HG02588 (cell line): ENCODE measurements at regions not wholly inside any gene's neighbourhood (a gene's known extent, or its start where the extent isn't known, plus 50 kb on each side); places are given as distances from the start of the nearest gene placed in this dataset.
"Not testable (repeated sequence)": the region's sequence is repeated elsewhere in the genome, so short reads cannot be mapped to it uniquely, and the experiment has no call there.

Experiments used
- ATAC-seq: cut with Tn5 transposase; IDR thresholded peaks from one replicate; pipeline ENCODE4 v1.9.1; 2021; ENCODE audit warnings: mild to moderate bottlenecking, moderate library complexity; ENCODE audit not compliant: unreplicated experiment

- ATAC-seq = not testable (repeated sequence)
Observed at GRCh38 chr7:3159926-3160325, 116.3 kb upstream of the CARD11 start.

- ATAC-seq = no peak
Observed at GRCh38 chr7:3162289-3162688, 118.6 kb upstream of the CARD11 start.

- not testable (repeated sequence) for ATAC-seq
Observed at GRCh38 chr7:3162798-3163197, 119.1 kb upstream of the CARD11 start.

- no peak for ATAC-seq
Observed at GRCh38 chr7:3164380-3164792, 120.7 kb upstream of the CARD11 start.

GRCh38 chr7:3165681-3166580 lies 122.3 kb upstream of the CARD11 start:
- no peak for ATAC-seq

DNA sequence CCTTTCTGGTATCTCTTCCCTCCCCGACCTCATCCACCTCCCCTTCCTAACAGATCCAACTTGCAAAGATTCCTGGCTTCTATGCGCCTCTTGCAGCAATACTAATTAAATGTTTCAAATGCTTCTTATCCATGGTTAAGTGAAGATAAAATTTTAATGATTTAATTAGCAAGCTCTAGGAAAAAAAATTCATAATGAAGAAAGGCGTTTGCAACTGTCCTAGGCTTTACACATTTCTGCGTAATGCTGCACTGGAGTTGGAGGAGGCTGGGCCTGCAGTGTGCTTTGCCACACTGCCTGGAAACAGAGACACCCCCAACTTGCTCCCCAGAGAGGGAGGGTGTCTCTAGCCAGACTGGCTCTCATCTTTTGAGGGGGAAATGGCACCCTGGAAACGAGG lies 123.9 kb upstream of the CARD11 start:
- no peak for ATAC-seq

GRCh38 chr7:3168370-3168769 lies 124.7 kb upstream of the CARD11 start:
- no peak for ATAC-seq

DNA sequence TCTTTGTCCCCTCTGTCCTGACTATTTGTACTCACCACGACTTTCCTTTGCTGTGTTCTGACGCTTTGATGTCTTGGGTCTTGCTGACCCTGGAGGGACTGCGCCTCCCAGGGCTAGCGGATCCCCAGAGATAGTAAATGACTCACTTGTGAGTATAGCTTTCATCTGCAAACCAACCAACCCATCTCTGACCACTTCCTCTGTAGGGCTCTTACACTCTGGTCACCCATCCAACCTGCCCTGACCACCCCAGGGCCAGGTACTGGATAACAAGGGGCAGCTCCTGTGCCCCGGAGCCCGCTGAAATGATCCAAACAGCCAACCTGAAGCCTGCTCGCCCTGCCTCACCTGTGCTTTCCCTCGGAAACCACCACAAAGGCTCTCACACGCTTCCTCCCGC lies 125.2 kb upstream of the CARD11 start:
- no peak for ATAC-seq

- ATAC-seq = no peak
Observed at GRCh38 chr7:3172768-3173280, 128.2 kb upstream of the SDK1 start.

DNA sequence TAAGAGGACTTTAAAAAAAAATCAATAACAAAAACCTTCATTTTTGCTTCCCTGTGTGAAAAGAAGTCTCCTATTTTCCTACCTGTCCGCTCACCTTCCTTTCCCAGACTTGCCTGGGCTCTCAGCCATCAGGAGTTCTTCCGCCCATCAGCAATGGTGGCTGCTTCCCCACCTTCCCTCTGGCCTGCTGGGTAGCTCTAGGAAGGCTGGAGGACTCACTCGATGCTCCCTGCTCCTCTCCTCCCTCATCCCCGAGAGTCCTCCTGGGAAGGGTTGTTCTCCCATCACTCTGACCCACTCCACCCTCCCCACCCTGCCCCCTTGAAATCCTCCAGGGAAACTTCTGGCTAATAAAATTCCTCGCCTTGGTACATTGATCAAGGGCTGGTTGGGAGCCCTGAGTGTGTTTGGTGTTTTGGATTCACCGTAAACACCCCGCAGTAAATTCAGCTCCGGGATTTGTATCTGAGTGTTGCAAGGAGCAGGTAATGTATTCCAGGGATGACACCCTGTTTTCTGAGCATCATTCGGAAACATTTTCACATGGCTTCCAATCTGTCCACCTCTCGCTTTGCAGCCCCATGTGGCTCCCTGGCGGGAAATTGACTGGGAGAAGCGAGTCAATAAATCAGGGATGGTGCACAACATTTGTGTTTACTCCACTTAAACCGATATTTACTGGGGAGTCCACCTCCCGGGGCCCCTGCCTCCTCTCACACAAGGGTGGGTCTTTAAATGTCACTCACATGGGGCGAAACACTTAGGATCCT lies 126.4 kb upstream of the SDK1 start:
- no peak for ATAC-seq

DNA sequence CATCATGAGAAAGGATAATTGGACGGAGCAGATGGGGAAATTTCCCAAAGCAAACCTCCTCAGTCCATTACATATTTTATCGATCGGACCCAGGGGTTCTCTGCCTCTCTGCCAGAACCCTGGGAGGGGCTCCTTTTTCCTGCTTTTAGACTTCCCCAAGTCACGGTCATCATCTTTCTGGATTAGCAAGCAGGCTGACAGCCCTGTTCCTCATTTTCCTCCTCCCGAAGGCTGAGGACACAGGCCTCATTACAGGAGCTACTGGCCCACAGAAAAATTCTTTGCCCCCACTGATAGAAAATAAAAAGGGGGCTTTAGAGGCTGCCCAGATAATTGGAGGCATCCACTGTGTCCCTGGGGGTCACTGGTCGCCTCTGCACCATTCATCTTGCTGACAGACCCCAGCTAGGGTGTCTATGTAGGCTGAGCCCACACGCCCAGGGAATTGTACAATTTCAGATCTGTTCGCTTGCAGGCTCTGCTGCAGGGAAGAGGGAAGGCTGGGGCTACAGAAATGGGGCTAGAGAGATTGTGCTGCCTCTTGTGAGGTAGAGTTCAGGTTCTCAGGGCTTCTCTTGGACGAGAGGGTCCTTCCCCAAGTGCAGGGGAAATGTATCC lies 125.7 kb upstream of the SDK1 start:
- ATAC-seq = no peak

DNA sequence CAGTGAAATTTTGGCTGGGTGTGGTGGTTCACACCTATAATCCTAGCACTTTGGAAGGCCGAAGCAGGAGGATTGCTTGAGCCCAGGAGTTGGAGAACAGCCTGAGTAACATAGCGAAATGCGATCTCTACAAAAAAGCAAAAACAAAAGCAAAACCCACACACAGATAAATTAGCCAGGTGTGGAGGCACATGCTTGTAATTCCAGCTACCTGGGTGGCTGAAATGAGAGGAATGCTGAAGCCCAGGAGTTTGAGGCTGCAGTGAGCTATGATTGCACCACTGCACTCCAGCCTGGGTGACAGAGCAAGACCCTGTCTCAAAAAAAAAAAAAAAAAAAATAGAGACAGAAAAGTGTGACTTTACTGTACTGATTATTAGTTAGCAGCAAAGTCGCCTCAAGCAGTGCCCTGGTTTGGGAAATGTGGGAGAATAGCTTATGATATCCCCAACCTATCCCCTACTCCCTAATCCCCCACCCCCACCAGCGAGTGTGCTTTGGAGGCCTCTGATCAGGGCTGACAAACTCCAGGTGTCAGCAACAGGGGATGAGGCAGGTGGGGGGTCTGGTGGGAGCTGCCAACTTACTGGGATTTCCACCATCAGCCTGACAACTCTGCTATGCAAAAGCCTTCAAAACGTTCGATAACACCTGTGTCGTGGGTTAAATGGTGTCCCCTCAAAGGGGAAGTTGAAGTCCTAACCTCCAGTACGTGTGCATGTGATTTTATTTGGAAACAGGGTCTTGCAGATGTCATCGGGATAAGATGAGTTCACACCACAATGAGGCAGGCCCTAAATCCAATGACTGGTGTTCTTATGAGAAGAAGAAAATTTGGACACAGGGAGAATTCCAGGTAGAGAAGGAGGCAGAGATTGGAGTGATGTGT lies 124.7 kb upstream of the SDK1 start:
- ATAC-seq = no peak

- no peak for ATAC-seq
Observed at GRCh38 chr7:3177271-3177670, 123.8 kb upstream of the SDK1 start.

GRCh38 chr7:3179456-3179855 lies 121.6 kb upstream of the SDK1 start:
- no peak for ATAC-seq

DNA sequence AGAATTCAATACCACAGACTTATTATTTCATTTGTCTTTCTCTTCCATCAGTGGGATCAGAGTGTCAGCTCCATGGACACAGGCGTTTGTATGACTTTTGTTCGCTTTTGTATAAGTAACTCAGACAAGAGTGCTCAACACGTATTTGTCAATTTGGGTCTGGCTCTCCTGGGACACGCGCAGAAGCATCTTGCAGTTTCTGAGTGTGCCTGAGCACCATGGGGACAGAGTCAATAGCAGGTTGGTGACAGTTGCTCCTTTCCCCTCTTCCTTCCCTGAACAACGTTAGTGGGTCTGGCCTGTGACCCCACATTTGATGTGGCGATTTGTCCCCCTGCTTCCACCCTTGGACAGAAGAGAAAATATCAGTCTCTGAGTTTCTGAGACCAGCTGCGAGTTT lies 120.4 kb upstream of the SDK1 start:
- ATAC-seq = no peak

DNA sequence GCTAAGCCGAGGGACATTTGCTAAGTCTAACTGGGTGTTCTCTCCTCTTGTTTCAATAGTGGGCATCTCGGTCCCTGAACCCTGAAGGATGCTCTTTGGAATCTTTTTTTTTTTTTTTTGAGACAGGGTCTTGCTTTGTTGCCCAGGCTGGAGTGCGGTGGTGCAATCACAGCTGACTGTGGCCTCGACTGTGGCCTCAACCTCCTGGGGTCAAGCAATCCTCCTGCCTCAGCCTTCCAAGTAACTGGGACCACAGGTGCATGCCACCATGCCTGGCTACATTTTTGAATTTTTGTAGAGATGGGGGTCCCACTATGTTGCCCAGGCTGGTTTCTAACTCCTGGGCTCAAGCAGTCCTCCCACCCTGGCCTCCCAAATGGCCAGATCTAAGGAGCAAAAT lies 119.0 kb upstream of the SDK1 start:
- ATAC-seq = not testable (repeated sequence)

- no peak for ATAC-seq
Observed at GRCh38 chr7:3187444-3188040, 113.5 kb upstream of the SDK1 start.

- ATAC-seq = no peak
Observed at GRCh38 chr7:3188946-3189345, 112.1 kb upstream of the SDK1 start.

GRCh38 chr7:3191548-3191947 lies 109.5 kb upstream of the SDK1 start:
- ATAC-seq = no peak

DNA sequence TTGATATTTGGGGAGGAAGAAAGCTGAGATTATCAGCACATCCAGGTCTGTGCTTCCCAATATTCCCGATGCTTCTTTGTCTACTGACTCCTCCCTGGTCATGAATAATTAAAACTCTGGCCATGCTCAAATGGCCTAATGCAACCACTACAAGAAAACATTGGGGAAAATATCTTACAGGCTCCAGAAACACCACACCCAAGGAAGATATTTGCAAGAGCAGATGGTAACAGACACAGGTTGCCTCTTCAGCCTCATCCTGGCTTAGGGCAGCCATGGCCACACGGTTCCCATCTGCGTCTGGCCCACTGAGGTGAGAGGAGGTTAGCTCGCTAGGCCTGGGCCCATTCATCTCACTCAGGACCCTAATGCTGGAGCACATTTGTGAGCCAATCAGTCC lies 108.4 kb upstream of the SDK1 start:
- no peak for ATAC-seq
